Fibroblast of skin of abdomen (primary cell): ENCODE measurements at regions not wholly inside any gene's neighbourhood (a gene's known extent, or its start where the extent isn't known, plus 50 kb on each side); places are given as distances from the start of the nearest gene placed in this dataset.

ENCODE experiments used
- DNase-seq: peaks from one replicate; pipeline ENCODE4 v3.0.0-alpha.2; 2013

- no peak for DNase-seq
Observed at GRCh38 chr11:19357943-19358342, 117.2 kb upstream of the E2F8 start.

- DNase-seq, result no peak
Observed at GRCh38 chr11:19355601-19356000, 114.9 kb upstream of the E2F8 start.

GRCh38 chr11:19353287-19353850 lies 112.6 kb upstream of the E2F8 start:
- no peak for DNase-seq

- no peak for DNase-seq
Observed at GRCh38 chr11:19352771-19353160, 112.0 kb upstream of the E2F8 start.

GRCh38 chr11:19352072-19352770 lies 111.5 kb upstream of the E2F8 start:
- DNase-seq, result no peak

GRCh38 chr11:19351426-19351825 lies 110.7 kb upstream of the E2F8 start:
- DNase-seq, result no peak

GRCh38 chr11:19350160-19350559 lies 109.4 kb upstream of the E2F8 start:
- no peak for DNase-seq

GRCh38 chr11:19349340-19350025 lies 108.7 kb upstream of the E2F8 start:
- no peak for DNase-seq

- DNase-seq, result no peak
Observed at GRCh38 chr11:19347911-19348310, 107.2 kb upstream of the E2F8 start.

- no peak for DNase-seq
Observed at GRCh38 chr11:19345848-19346681, 105.3 kb upstream of the E2F8 start.

- no peak for DNase-seq
Observed at GRCh38 chr11:19345519-19345847, 104.7 kb upstream of the E2F8 start.

GRCh38 chr11:19344661-19345518 lies 104.1 kb upstream of the E2F8 start:
- DNase-seq, result peak; percentile 41

- no peak for DNase-seq
Observed at GRCh38 chr11:19342036-19342435, 101.3 kb upstream of the E2F8 start.

- no peak for DNase-seq
Observed at GRCh38 chr11:19338375-19338774, 97.6 kb upstream of the E2F8 start.

GRCh38 chr11:19337779-19338178 lies 97.0 kb upstream of the E2F8 start:
- no peak for DNase-seq

- DNase-seq, result no peak
Observed at GRCh38 chr11:19336331-19336730, 95.6 kb upstream of the E2F8 start.

GRCh38 chr11:19332476-19332875 lies 91.7 kb upstream of the E2F8 start:
- DNase-seq, result no peak

GRCh38 chr11:19330416-19330815 lies 89.7 kb upstream of the E2F8 start:
- no peak for DNase-seq

- DNase-seq, result no peak
Observed at GRCh38 chr11:19329970-19330369, 89.2 kb upstream of the E2F8 start.

- DNase-seq, result no peak
Observed at GRCh38 chr11:19328586-19329311, 88.0 kb upstream of the E2F8 start.

- no peak for DNase-seq
Observed at GRCh38 chr11:19327280-19327679, 86.5 kb upstream of the E2F8 start.

- DNase-seq, result peak; percentile 43
Observed at GRCh38 chr11:19326499-19326898, 85.8 kb upstream of the E2F8 start.
